ENCODE measurements at regions not wholly inside any gene's neighbourhood (a gene's known extent, or its start where the extent isn't known, plus 50 kb on each side); places are given as distances from the start of the nearest gene placed in this dataset.

DNA sequence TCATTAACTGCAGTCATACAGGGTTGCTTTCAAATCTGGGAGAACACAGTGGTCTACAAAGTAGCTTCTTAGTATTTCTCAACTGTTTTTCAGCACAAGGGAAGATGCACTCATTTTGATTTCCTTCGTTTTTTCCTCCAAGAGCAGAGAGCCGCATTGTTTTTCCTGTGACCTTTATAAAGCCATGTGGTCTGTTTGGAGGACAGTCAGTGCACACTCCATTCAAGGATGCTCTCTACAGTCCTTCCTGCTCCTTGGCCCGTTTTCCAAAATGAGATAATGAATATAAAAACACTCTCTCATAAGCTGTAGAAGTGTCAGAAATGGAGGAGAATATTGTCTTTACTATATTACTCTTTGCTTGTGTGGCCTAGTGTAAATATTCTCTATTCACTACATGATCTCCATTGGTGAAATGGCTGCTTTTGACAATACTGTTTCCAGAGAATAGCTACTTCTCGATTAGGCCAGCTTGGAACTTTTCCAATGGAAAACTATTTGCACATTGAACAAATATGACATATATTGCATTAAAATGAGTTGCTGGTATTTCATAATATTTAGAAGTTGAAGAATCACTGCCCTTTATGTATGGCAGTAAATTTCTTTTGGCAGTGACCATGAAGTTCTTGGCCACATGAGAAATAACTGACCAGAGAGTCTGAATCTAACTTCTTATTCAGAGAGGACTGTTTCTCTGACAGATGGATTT, 393.1 kb upstream of the RGS6 start:
- H3K4me3 ChIP-seq (ENCODE audit: low read length, poor library complexity, severe bottlenecking) = peak overlapping the region; percentile 36
- peaks cover 57% of the 10 kb centered on the region for H3K79me2 ChIP-seq (ENCODE audit: insufficient read depth, low read length)
- H4K20me1 ChIP-seq (ENCODE audit: insufficient read depth, low read length, poor library complexity, severe bottlenecking) = peaks cover 8% of the 10 kb centered on the region
- no peaks in the 10 kb centered on the region for H3K9me3 ChIP-seq (ENCODE audit: insufficient read depth, low read depth, low read length)
- H2AFZ ChIP-seq (ENCODE audit: low read length) = no peak overlapping the region
- H3K36me3 ChIP-seq (ENCODE audit: insufficient read depth, low read length) = no peaks in the 10 kb centered on the region
- H3F3A ChIP-seq (ENCODE audit: low read depth) = peaks cover 6% of the 10 kb centered on the region
- H3K9ac ChIP-seq (ENCODE audit: low read depth, low read length, poor library complexity, severe bottlenecking) = peak overlapping the region; percentile 40
- peaks cover 70% of the 10 kb centered on the region for H3K4me1 ChIP-seq (ENCODE audit: insufficient read depth, low read length, poor library complexity, severe bottlenecking)
- H3K4me2 ChIP-seq (ENCODE audit: low read depth, low read length, poor library complexity, severe bottlenecking) = peak overlapping the region; percentile 63
- no peaks in the 10 kb centered on the region for H3K9me2 ChIP-seq (replicated peaks; ENCODE audit: low read depth, low read length)
- TF ChIP-seq, protein P1, sequence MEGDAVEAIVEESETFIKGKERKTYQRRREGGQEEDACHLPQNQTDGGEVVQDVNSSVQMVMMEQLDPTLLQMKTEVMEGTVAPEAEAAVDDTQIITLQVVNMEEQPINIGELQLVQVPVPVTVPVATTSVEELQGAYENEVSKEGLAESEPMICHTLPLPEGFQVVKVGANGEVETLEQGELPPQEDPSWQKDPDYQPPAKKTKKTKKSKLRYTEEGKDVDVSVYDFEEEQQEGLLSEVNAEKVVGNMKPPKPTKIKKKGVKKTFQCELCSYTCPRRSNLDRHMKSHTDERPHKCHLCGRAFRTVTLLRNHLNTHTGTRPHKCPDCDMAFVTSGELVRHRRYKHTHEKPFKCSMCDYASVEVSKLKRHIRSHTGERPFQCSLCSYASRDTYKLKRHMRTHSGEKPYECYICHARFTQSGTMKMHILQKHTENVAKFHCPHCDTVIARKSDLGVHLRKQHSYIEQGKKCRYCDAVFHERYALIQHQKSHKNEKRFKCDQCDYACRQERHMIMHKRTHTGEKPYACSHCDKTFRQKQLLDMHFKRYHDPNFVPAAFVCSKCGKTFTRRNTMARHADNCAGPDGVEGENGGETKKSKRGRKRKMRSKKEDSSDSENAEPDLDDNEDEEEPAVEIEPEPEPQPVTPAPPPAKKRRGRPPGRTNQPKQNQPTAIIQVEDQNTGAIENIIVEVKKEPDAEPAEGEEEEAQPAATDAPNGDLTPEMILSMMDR (conservative IDR thresholded peaks at IDR 0.05; ENCODE audit: low read length) = no peak
- no peak for TF ChIP-seq EZH2phosphoT487 (IDR thresholded peaks at IDR 0.05; ENCODE audit: borderline replicate concordance)
- H3K27me3 ChIP-seq (ENCODE audit: insufficient read depth, low read length, poor library complexity, severe bottlenecking) = no peaks in the 10 kb centered on the region

DNA sequence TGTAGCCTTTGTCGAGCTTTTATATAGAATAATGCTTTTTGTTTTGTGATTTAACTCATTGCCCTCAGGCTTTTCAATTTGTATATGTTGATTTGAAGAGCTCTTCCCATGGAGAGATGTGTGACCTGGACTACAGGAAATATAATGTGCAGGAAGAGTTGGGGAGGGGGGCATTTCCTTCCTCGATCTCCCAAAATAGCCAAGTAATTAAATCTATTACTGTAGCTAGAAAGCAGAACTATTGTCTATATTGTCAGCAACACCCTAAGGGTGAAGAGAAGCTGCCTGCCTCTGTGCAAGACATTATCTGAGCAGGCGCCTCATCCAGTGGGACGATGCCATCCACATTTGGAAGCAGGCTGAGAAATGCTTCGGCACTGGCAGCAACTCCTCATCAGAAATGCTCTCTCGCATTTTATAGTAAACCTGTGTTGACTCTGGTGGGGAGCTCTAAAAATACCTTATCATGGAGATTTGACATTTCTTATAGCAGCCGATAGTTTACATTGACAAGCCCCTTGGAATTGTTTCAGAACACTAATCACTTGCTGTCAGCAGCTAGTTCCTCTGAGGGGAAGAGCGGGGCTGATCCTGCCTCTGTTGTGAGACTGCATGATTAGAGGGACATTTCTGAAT, 392.5 kb upstream of the RGS6 start:
- H3K36me3 ChIP-seq (ENCODE audit: insufficient read depth, low read length) = no peaks in the 10 kb centered on the region
- H3K4me1 ChIP-seq (ENCODE audit: insufficient read depth, low read length, poor library complexity, severe bottlenecking) = peaks cover 70% of the 10 kb centered on the region
- no peaks in the 10 kb centered on the region for H3K9me2 ChIP-seq (replicated peaks; ENCODE audit: low read depth, low read length)
- peak overlapping the region; percentile 36 for H3K4me3 ChIP-seq (ENCODE audit: low read length, poor library complexity, severe bottlenecking)
- TF ChIP-seq EZH2phosphoT487 (IDR thresholded peaks at IDR 0.05; ENCODE audit: borderline replicate concordance) = no peak
- TF ChIP-seq, protein P1 (conservative IDR thresholded peaks at IDR 0.05; ENCODE audit: low read length) = no peak
- no peaks in the 10 kb centered on the region for H3K9me3 ChIP-seq (ENCODE audit: insufficient read depth, low read depth, low read length)
- no peaks in the 10 kb centered on the region for H3K27me3 ChIP-seq (ENCODE audit: insufficient read depth, low read length, poor library complexity, severe bottlenecking)
- H3K4me2 ChIP-seq (ENCODE audit: low read depth, low read length, poor library complexity, severe bottlenecking) = peak overlapping the region; percentile 63
- H2AFZ ChIP-seq (ENCODE audit: low read length) = no peak overlapping the region
- peak overlapping the region; percentile 40 for H3K9ac ChIP-seq (ENCODE audit: low read depth, low read length, poor library complexity, severe bottlenecking)
- H3K79me2 ChIP-seq (ENCODE audit: insufficient read depth, low read length) = peaks cover 62% of the 10 kb centered on the region
- H3F3A ChIP-seq (ENCODE audit: low read depth) = peaks cover 9% of the 10 kb centered on the region
- H4K20me1 ChIP-seq (ENCODE audit: insufficient read depth, low read length, poor library complexity, severe bottlenecking) = peaks cover 8% of the 10 kb centered on the region

- Histone ChIP-seq H2AFZ (ENCODE audit: low read length) (no peak overlapping the region), H3K9me3 (ENCODE audit: insufficient read depth, low read depth, low read length) (no peaks in the 10 kb centered on the region), H3K4me1 (ENCODE audit: insufficient read depth, low read length, poor library complexity, severe bottlenecking) (peaks cover 63% of the 10 kb centered on the region), H3K36me3 (ENCODE audit: insufficient read depth, low read length) (no peaks in the 10 kb centered on the region), H3K9ac (ENCODE audit: low read depth, low read length, poor library complexity, severe bottlenecking) (peak overlapping the region; percentile 40), H3K4me2 (ENCODE audit: low read depth, low read length, poor library complexity, severe bottlenecking) (peak overlapping the region; percentile 50), H3K27me3 (ENCODE audit: insufficient read depth, low read length, poor library complexity, severe bottlenecking) (no peaks in the 10 kb centered on the region), H3F3A (ENCODE audit: low read depth) (peaks cover 9% of the 10 kb centered on the region), H3K4me3 (ENCODE audit: low read length, poor library complexity, severe bottlenecking) (no peak overlapping the region), H3K79me2 (ENCODE audit: insufficient read depth, low read length) (peaks cover 62% of the 10 kb centered on the region), H4K20me1 (ENCODE audit: insufficient read depth, low read length, poor library complexity, severe bottlenecking) (peaks cover 8% of the 10 kb centered on the region), H3K9me2 (replicated peaks; ENCODE audit: low read depth, low read length) (no peaks in the 10 kb centered on the region)
- TF ChIP-seq EZH2phosphoT487 (IDR thresholded peaks at IDR 0.05; ENCODE audit: borderline replicate concordance) = no peak
- TF ChIP-seq, protein P1 (conservative IDR thresholded peaks at IDR 0.05; ENCODE audit: low read length) = no peak
Measured at GRCh38 chr14:71541271-71541670, 391.0 kb upstream of the RGS6 start.

All from Loucy (cell line).